ENCODE measurements at regions not wholly inside any gene's neighbourhood (a gene's known extent, or its start where the extent isn't known, plus 50 kb on each side); places are given as distances from the start of the nearest gene placed in this dataset.

GRCh38 chr1:184254849-184255248 lies 132.0 kb upstream of the C1orf21 start:
- POLR2A ChIA-PET, result no interaction called here
- H3K4me1 ChIP-seq (ENCODE audit: control insufficient read depth, insufficient read depth, low read length), result no peaks in the 10 kb centered on the region
- no peak overlapping the region for H3K27ac ChIP-seq (ENCODE audit: extremely low read depth, low read depth, low read length)
- H3K4me3 ChIP-seq (ENCODE audit: low read depth, low read length), result no peak overlapping the region
- CTCF ChIA-PET, result no interaction called here
- no peaks in the 10 kb centered on the region for H3K36me3 ChIP-seq (ENCODE audit: control insufficient read depth in 2 of 2, insufficient read depth in 1 of 2, low read length in 2 of 2)
- no peak for TF ChIP-seq ZNF549 (tag by site-specific recombination; IDR thresholded peaks at IDR 0.05)
- no peak for TF ChIP-seq SP2 (tag by site-specific recombination; IDR thresholded peaks at IDR 0.05)
- TF ChIP-seq KLF16 (tag by site-specific recombination; IDR thresholded peaks at IDR 0.05), result no peak
- no peak for TF ChIP-seq ZNF514 (tag by site-specific recombination; IDR thresholded peaks at IDR 0.05)
- TF ChIP-seq, protein P1, sequence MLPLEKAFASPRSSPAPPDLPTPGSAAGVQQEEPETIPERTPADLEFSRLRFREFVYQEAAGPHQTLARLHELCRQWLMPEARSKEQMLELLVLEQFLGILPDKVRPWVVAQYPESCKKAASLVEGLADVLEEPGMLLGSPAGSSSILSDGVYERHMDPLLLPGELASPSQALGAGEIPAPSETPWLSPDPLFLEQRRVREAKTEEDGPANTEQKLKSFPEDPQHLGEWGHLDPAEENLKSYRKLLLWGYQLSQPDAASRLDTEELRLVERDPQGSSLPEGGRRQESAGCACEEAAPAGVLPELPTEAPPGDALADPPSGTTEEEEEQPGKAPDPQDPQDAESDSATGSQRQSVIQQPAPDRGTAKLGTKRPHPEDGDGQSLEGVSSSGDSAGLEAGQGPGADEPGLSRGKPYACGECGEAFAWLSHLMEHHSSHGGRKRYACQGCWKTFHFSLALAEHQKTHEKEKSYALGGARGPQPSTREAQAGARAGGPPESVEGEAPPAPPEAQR (tag by site-specific recombination; IDR thresholded peaks at IDR 0.05), result no peak
- TF ChIP-seq ZNF354C (tag by site-specific recombination; IDR thresholded peaks at IDR 0.05; ENCODE audit: borderline replicate concordance, low read depth), result no peak
- TF ChIP-seq ZNF624 (tag by site-specific recombination; IDR thresholded peaks at IDR 0.05), result no peak
- TF ChIP-seq, protein P2, sequence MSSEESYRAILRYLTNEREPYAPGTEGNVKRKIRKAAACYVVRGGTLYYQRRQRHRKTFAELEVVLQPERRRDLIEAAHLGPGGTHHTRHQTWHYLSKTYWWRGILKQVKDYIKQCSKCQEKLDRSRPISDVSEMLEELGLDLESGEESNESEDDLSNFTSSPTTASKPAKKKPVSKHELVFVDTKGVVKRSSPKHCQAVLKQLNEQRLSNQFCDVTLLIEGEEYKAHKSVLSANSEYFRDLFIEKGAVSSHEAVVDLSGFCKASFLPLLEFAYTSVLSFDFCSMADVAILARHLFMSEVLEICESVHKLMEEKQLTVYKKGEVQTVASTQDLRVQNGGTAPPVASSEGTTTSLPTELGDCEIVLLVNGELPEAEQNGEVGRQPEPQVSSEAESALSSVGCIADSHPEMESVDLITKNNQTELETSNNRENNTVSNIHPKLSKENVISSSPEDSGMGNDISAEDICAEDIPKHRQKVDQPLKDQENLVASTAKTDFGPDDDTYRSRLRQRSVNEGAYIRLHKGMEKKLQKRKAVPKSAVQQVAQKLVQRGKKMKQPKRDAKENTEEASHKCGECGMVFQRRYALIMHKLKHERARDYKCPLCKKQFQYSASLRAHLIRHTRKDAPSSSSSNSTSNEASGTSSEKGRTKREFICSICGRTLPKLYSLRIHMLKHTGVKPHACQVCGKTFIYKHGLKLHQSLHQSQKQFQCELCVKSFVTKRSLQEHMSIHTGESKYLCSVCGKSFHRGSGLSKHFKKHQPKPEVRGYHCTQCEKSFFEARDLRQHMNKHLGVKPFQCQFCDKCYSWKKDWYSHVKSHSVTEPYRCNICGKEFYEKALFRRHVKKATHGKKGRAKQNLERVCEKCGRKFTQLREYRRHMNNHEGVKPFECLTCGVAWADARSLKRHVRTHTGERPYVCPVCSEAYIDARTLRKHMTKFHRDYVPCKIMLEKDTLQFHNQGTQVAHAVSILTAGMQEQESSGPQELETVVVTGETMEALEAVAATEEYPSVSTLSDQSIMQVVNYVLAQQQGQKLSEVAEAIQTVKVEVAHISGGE (tag by site-specific recombination; conservative IDR thresholded peaks at IDR 0.05; ENCODE audit: low read depth), result no peak
- no peaks in the 10 kb centered on the region for H3K9me3 ChIP-seq (ENCODE audit: control insufficient read depth, insufficient read depth, low read depth, low read length)

DNA sequence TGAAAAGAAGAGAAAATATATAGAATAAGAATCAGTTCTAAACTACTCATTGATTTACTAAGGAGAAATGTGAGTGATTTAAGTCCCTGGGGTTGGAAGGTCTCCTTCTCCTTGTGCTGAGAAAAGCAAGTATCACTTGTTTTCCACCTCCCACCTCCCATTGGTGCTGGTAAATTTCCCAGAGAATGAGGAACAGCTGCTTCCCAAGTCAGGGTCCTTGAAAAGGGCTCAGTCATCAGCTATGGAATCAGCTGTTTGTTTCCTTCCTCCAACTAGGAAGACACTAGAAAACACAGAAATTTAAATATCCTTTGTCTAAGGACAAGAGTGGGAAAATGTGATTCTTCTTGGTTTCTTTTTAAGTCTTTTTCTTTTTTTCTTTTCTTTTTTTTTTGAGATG lies 131.3 kb upstream of the C1orf21 start:
- Histone ChIP-seq H3K4me3 (ENCODE audit: low read depth, low read length) (no peak overlapping the region), H3K9me3 (ENCODE audit: control insufficient read depth, insufficient read depth, low read depth, low read length) (no peaks in the 10 kb centered on the region), H3K27ac (ENCODE audit: extremely low read depth, low read depth, low read length) (no peak overlapping the region), H3K4me1 (ENCODE audit: control insufficient read depth, insufficient read depth, low read length) (no peaks in the 10 kb centered on the region), H3K36me3 (ENCODE audit: control insufficient read depth in 2 of 2, insufficient read depth in 1 of 2, low read length in 2 of 2) (no peaks in the 10 kb centered on the region)
- TF ChIP-seq SCRT2 (tag by site-specific recombination; IDR thresholded peaks at IDR 0.05) (no peak), ZNF280D (tag by site-specific recombination; IDR thresholded peaks at IDR 0.05) (no peak), KLF1 (tag by site-specific recombination; IDR thresholded peaks at IDR 0.05) (no peak), KLF8 (tag by site-specific recombination; IDR thresholded peaks at IDR 0.05) (no peak), ZNF670 (tag by site-specific recombination; IDR thresholded peaks at IDR 0.05; ENCODE audit: low read depth) (no peak), ZNF266 (tag by site-specific recombination; IDR thresholded peaks at IDR 0.05; ENCODE audit: low read depth) (no peak), ZNF174 (tag by site-specific recombination; IDR thresholded peaks at IDR 0.05) (no peak), ZNF239 (tag by site-specific recombination; IDR thresholded peaks at IDR 0.05) (no peak), ZNF449 (tag by site-specific recombination; IDR thresholded peaks at IDR 0.05) (no peak), GFI1B (tag by site-specific recombination; IDR thresholded peaks at IDR 0.05) (no peak)
- TF ChIP-seq, protein P3, sequence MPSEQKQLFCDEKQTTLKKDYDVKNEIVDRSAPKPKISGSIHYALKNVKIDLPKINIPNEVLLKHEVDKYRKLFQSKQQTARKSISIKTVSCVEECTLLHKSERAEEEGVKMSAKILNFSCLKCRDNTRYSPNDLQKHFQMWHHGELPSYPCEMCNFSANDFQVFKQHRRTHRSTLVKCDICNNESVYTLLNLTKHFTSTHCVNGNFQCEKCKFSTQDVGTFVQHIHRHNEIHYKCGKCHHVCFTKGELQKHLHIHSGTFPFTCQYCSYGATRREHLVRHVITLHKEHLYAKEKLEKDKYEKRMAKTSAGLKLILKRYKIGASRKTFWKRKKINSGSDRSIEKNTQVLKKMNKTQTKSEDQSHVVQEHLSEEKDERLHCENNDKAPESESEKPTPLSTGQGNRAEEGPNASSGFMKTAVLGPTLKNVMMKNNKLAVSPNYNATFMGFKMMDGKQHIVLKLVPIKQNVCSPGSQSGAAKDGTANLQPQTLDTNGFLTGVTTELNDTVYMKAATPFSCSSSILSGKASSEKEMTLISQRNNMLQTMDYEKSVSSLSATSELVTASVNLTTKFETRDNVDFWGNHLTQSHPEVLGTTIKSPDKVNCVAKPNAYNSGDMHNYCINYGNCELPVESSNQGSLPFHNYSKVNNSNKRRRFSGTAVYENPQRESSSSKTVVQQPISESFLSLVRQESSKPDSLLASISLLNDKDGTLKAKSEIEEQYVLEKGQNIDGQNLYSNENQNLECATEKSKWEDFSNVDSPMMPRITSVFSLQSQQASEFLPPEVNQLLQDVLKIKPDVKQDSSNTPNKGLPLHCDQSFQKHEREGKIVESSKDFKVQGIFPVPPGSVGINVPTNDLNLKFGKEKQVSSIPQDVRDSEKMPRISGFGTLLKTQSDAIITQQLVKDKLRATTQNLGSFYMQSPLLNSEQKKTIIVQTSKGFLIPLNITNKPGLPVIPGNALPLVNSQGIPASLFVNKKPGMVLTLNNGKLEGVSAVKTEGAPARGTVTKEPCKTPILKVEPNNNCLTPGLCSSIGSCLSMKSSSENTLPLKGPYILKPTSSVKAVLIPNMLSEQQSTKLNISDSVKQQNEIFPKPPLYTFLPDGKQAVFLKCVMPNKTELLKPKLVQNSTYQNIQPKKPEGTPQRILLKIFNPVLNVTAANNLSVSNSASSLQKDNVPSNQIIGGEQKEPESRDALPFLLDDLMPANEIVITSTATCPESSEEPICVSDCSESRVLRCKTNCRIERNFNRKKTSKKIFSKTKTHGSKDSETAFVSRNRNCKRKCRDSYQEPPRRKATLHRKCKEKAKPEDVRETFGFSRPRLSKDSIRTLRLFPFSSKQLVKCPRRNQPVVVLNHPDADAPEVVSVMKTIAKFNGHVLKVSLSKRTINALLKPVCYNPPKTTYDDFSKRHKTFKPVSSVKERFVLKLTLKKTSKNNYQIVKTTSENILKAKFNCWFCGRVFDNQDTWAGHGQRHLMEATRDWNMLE (tag by site-specific recombination; conservative IDR thresholded peaks at IDR 0.05; ENCODE audit: low read depth), result no peak
- POLR2A ChIA-PET, result no interaction called here
- CTCF ChIA-PET, result no interaction called here
